Stimulated activated memory B cell treated with anti-CD40 and anti-IgM and Interleukin-4, amounts not matched to agents 10 μg/mL and 1 μg/mL and 100 μg/mL, for 72 hours (primary cell): ENCODE measurements at regions not wholly inside any gene's neighbourhood (a gene's known extent, or its start where the extent isn't known, plus 50 kb on each side); places are given as distances from the start of the nearest gene placed in this dataset.

Source experiments
- ATAC-seq: fragments of 150-1000 bp; cut with Tn5 transposase; 2 replicates; pipeline ENCODE4 v1.10.0; 2021
- H3K27ac Mint-ChIP-seq: one replicate; pipeline ENCODE4 v1.8.0; 2022; ENCODE audit warnings: mild to moderate bottlenecking, mixed read lengths
- H3K27me3 Mint-ChIP-seq: one replicate; pipeline ENCODE4 v1.8.0; 2022; ENCODE audit warnings: mixed read lengths
- H3K36me3 Mint-ChIP-seq: one replicate; pipeline ENCODE4 v1.8.0; 2022; ENCODE audit warnings: mixed read lengths
- H3K4me1 Mint-ChIP-seq: one replicate; pipeline ENCODE4 v1.8.0; 2022; ENCODE audit warnings: mixed read lengths
- H3K4me3 Mint-ChIP-seq: one replicate; pipeline ENCODE4 v1.8.0; 2022; ENCODE audit warnings: mild to moderate bottlenecking, moderate library complexity, mixed read lengths
- H3K9me3 Mint-ChIP-seq: one replicate; pipeline ENCODE4 v1.8.0; 2022; ENCODE audit warnings: mixed read lengths

DNA sequence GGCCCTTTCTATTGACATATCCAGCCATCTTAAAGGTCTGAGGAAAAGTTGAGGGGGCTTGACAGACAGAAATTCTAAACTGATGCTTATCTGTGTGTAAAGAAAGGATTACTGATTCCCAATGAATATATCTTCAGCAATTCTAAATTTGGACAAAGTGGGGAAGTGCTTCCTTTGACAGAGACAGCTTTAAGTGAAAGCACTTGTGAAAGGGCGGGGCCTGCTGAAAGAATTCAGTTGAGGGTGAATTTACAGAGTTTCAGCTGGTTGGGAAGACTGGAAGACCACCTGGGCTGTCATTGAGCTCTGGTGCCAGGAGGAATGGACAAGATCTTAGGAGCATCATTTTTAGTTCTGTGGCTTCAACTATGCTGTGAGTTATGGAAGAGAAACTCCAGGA lies 412.5 kb upstream of the OR4E1 start:
- Mint-ChIP-seq H3K27ac (no peak overlapping the region), H3K4me3 (no peak overlapping the region)
- no peak for ATAC-seq

DNA sequence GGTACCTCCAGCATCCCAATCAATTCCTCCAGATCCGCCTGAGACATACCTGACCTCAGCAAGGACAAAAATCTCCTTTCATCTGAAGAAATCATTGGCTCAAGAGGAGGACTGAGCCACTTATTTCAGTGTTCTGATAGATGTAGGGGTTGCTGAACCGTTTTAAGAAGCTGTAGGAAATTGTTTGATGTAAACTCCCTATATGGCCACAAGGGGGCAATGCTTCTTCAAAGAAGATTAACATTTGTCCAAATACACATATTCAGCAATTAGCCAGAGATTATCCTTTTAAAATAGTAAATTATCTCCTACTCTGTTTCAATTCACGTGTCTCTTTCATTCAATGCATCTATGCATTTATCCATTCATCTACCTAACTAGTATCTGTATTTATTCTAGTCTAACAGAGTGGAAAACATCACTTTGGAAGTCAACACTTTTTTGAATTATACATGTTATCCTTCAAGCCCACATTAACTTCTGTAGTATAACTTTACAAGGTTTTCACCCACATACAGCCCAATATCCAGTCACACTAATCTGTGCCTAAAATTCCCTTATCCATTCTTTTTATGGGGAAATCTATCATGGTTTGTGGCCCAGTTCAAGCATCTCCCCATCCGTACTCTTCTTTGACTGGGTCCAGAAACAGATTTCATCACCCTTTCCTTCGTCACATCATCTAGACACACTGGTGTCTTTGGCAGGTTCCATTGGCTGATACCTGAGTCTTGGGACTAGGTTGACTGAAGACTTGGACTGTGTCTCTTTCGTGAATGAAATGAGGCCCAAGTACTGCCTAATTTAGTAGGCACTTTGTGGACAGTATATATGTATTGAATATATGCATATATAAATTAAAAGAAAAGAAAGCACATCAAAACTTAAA lies 411.0 kb upstream of the OR4E1 start:
- Mint-ChIP-seq H3K4me1 (peaks cover 4% of the 10 kb centered on the region), H3K27ac (no peak overlapping the region), H3K27me3 (peaks cover 58% of the 10 kb centered on the region), H3K4me3 (no peak overlapping the region), H3K36me3 (no peaks in the 10 kb centered on the region), H3K9me3 (no peaks in the 10 kb centered on the region)
- no peak for ATAC-seq

More for the DNA sequence above, 412.5 kb upstream of the OR4E1 start:
- Mint-ChIP-seq H3K9me3 (no peaks in the 10 kb centered on the region), H3K27me3 (peaks cover 58% of the 10 kb centered on the region), H3K4me1 (peaks cover 4% of the 10 kb centered on the region), H3K36me3 (no peaks in the 10 kb centered on the region)

DNA sequence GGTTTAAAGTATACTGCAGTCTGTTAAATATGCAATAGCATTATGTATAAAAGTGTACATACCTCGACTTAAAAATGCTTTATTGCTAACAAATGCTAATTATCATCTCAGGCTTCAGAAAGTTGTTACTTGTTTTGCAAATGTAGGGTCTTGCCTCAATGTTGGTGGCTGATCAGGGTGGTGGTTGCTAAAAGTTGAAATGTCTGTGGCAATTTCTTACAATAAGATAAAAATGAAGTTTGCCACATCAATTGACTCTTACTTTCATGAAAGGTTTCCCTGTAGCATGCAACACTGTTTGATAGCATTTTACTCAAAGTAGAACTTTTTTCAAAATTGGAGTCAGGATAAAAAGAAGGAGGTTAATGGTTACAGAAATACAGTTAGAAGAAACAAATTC lies 407.7 kb upstream of the OR4E1 start:
- peaks cover 61% of the 10 kb centered on the region for H3K27me3 Mint-ChIP-seq
- H3K36me3 Mint-ChIP-seq: no peaks in the 10 kb centered on the region
- H3K4me3 Mint-ChIP-seq: no peak overlapping the region

DNA sequence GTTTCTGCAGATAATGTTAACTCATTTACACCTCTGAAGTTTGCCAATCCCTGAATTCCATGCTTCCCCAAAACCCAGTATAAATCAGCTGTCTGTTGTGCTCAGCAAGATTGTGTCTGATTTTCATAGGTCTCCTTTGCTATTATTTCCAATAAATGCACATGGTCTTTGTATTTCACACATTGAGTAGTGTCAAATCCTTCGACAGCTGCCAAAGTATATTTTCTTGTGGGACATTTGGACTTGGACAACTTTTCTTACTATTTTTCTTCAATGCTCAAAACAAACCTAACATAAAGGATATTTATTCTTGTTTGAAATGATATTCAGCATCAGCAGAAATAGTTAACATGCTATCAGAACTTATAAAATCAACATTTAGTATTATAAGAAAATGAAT lies 406.1 kb upstream of the OR4E1 start:
- Mint-ChIP-seq H3K36me3 (no peaks in the 10 kb centered on the region), H3K4me3 (no peak overlapping the region), H3K9me3 (no peaks in the 10 kb centered on the region), H3K27ac (no peak overlapping the region), H3K4me1 (peaks cover 4% of the 10 kb centered on the region), H3K27me3 (peaks cover 67% of the 10 kb centered on the region)
- ATAC-seq: no peak

More for the DNA sequence above, 407.7 kb upstream of the OR4E1 start:
- no peaks in the 10 kb centered on the region for H3K9me3 Mint-ChIP-seq
- H3K4me1 Mint-ChIP-seq: peaks cover 4% of the 10 kb centered on the region
- ATAC-seq: no peak
- H3K27ac Mint-ChIP-seq: no peak overlapping the region

DNA sequence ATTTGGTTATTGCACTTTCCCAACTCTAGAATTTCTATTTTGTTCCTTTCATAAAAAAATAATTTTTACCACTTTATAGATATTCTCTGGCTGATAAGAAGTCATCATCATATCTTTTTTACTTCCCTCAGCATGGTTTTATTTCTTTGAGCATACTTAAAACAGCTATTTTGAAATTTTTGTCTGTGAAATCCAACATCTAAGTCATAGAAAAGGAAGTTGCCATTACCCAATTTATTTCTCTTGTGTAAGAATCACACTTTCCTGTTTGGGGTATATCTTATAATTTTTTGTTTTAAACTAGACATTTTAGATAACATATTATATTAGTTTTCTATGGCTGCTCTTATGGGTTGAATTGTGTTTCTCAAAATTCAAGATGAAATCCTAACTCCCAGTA lies 400.2 kb upstream of the OR4E1 start:
- no peak for ATAC-seq
- Mint-ChIP-seq H3K36me3 (no peaks in the 10 kb centered on the region), H3K27me3 (peaks cover 77% of the 10 kb centered on the region), H3K9me3 (peaks cover 6% of the 10 kb centered on the region), H3K27ac (no peak overlapping the region), H3K4me3 (no peak overlapping the region), H3K4me1 (peaks cover 21% of the 10 kb centered on the region)

DNA sequence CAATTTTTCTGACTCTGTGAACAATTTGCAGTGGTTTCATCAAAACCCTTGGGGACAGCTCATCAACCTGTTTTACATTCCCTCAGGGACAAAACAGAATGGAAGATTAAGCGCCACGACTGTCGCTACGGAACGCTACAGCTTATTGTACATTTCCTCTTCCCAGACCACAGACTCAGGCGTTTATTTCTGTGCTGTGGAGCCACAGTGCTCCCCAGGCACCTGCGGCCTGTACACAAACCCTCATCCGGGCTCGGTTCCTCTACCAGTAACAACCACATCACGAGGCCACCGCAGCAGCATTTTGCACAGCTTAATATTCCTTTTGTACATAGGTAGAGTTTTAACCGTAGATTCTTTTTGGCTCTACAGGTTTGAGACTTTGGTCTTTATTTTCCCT lies 397.4 kb upstream of the OR4E1 start:
- peak; percentile 100 for ATAC-seq
- Mint-ChIP-seq H3K27ac (no peak overlapping the region), H3K4me3 (peak overlapping the region; percentile 52), H3K9me3 (peaks cover 6% of the 10 kb centered on the region), H3K27me3 (peaks cover 83% of the 10 kb centered on the region), H3K4me1 (peaks cover 21% of the 10 kb centered on the region), H3K36me3 (no peaks in the 10 kb centered on the region)

DNA sequence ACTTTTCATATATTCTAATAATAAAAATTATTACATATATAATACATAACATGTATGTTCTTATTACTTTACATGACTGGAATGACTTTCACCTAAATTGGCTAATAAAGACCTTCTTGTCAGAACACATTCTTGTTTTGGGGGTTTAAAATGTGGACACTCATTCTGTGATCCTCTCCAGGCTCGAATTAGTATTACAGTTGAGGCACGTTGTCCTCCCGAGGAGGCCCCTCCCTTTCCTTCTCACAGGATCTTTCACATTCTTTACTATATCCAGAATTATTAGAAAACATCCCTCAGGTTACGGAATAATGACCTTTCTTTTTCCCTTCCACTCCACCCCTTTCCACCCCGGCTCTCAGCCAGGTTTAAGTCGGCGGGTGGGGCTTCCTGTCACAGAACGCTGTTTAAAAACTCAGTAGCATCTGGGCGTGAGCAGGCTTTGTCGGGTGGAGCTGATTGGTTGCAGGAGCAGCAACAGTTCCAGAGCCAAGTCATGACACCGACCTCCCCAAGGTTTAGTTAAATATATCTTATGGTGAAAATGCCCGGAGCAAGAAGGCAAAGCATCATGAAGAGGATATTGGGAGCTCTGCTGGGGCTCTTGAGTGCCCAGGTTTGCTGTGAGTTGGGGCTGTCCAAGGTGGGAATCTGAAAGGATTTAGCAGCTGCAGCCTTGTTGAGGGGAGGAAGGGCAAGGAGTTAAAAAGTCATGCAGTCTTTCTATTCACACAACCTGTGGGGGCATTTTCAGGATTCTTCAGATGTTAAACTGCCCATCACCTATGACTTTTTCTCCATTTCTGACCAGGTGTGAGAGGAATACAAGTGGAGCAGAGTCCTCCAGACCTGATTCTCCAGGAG lies 396.7 kb upstream of the OR4E1 start:
- Mint-ChIP-seq H3K36me3 (no peaks in the 10 kb centered on the region), H3K4me1 (peaks cover 21% of the 10 kb centered on the region), H3K27me3 (peaks cover 83% of the 10 kb centered on the region), H3K27ac (no peak overlapping the region), H3K4me3 (peak overlapping the region; percentile 52), H3K9me3 (peaks cover 6% of the 10 kb centered on the region)
- ATAC-seq: peak; percentile 57

DNA sequence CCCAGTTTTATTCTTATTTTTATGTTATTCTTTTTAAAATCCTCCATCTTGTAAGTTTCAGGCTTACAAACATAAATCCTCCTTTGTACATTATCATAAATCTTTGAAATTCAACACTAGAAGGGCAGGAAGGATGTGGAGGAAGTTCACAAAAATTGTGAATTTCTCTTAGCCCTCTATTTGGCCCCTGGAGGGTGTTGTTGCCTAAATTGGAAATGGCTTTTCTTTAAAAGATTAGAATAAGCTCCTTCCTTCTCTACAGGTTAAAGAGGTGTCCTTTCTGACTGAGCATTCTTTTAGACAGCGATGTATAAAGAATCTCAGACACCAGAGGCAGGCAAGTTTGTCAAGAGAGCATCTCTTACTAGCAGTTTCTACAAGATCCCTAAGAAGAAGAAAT lies 391.7 kb upstream of the OR4E1 start:
- no peaks in the 10 kb centered on the region for H3K36me3 Mint-ChIP-seq
- peaks cover 85% of the 10 kb centered on the region for H3K27me3 Mint-ChIP-seq
- no peak for ATAC-seq
- H3K4me1 Mint-ChIP-seq: peaks cover 3% of the 10 kb centered on the region
- H3K27ac Mint-ChIP-seq: no peak overlapping the region
- peaks cover 3% of the 10 kb centered on the region for H3K9me3 Mint-ChIP-seq
- H3K4me3 Mint-ChIP-seq: no peak overlapping the region

DNA sequence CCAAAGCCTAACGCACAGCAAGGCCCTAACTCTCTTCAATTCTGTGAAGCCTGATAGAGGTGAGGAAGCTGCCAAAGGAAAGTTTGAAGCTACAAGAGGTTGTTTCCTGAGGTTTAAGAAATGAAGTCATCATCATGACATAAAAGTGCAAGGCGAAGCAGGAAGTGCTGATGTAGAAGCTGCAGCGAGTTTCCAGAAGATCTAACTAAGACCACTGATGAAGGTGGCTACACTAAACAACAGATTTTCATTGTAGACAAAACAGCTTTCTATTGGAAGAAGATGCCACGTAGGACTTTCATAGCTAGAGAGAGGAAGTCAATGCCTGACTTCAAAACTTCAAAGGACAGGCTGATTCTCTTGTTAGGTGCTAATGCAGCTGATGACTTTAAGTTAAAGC lies 385.6 kb upstream of the OR4E1 start:
- H3K4me1 Mint-ChIP-seq: no peaks in the 10 kb centered on the region
- peaks cover 3% of the 10 kb centered on the region for H3K9me3 Mint-ChIP-seq
- ATAC-seq: no peak
- no peak overlapping the region for H3K4me3 Mint-ChIP-seq
- H3K27me3 Mint-ChIP-seq: peaks cover 54% of the 10 kb centered on the region
- no peaks in the 10 kb centered on the region for H3K36me3 Mint-ChIP-seq
- no peak overlapping the region for H3K27ac Mint-ChIP-seq

DNA sequence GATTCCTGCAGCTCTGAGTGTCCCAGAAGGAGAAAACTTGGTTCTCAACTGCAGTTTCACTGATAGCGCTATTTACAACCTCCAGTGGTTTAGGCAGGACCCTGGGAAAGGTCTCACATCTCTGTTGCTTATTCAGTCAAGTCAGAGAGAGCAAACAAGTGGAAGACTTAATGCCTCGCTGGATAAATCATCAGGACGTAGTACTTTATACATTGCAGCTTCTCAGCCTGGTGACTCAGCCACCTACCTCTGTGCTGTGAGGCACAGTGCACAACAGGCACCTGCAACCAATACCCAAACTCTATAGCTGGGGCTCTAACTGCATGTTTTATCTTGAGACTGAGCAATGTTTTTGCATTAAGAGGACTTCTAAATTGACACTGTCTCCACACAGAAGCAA lies 379.2 kb upstream of the OR4E1 start:
- Mint-ChIP-seq H3K36me3 (no peaks in the 10 kb centered on the region), H3K27ac (no peak overlapping the region), H3K4me3 (no peak overlapping the region), H3K9me3 (no peaks in the 10 kb centered on the region), H3K4me1 (no peaks in the 10 kb centered on the region), H3K27me3 (peaks cover 77% of the 10 kb centered on the region)
- ATAC-seq: no peak

DNA sequence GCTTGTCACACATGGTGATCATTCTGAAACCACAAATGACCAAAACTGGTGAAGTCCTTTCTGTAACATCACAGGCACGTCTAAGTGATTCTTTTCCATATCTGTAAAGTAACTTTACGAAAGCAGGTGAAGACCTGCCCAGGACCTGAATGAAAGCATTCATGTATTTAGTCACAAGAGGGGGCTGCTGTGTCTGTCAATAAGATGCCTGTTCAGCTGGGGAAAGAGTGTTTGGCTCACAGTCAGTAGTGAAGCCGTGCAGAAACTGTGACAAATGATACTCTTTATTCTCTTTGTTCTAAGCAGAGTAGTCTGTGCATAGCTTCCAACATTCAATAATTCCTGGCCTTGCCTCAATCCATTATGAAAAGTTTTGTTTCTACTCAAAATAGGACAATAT lies 373.5 kb upstream of the OR4E1 start:
- Mint-ChIP-seq H3K27ac (no peak overlapping the region), H3K4me1 (no peaks in the 10 kb centered on the region), H3K9me3 (no peaks in the 10 kb centered on the region), H3K27me3 (peaks cover 74% of the 10 kb centered on the region), H3K36me3 (no peaks in the 10 kb centered on the region), H3K4me3 (no peak overlapping the region)
- ATAC-seq: peak; percentile 56

DNA sequence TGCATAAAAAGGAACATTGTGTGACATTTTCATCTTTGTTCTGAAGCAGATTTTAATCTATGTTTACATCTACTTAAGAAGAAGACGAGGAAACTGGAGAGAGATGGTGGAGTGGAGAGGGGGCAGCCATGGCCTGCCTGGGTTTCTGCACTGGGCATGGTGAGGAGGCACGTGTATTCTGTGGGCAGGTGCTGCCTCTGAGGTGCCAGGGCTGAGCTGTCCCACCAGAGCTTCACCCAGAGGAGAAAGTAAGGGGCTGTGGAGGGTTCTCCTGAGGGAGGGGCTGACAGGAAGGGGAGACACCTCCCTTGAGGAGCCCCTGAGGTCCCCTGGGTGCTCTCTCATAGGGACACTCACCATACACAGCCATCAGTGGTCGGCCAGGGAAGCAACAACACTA lies 372.4 kb upstream of the OR4E1 start:
- Mint-ChIP-seq H3K27me3 (peaks cover 74% of the 10 kb centered on the region), H3K4me3 (no peak overlapping the region), H3K27ac (no peak overlapping the region), H3K4me1 (no peaks in the 10 kb centered on the region), H3K9me3 (no peaks in the 10 kb centered on the region), H3K36me3 (no peaks in the 10 kb centered on the region)
- ATAC-seq: no peak

DNA sequence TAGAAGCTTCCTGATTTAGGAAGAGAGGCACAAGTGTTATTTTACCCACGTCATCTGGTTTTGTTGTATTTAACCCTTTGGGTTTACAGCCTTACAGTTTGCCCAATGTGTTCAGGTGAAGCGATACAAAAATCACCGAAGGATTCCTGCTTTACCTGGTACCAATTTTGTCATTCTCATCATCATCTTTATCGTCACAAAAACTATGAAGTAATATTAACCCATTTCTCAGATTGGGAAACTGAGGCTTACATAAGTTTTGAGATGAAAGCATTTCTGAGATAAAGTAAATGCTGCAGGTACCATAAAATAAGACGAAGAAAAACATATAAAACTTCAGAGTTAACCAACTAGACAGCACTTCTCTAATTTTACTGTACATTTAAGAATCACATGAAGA lies 370.6 kb upstream of the OR4E1 start:
- Mint-ChIP-seq H3K27me3 (peaks cover 71% of the 10 kb centered on the region), H3K27ac (no peak overlapping the region), H3K4me3 (no peak overlapping the region), H3K9me3 (no peaks in the 10 kb centered on the region), H3K36me3 (no peaks in the 10 kb centered on the region), H3K4me1 (no peaks in the 10 kb centered on the region)
- no peak for ATAC-seq

DNA sequence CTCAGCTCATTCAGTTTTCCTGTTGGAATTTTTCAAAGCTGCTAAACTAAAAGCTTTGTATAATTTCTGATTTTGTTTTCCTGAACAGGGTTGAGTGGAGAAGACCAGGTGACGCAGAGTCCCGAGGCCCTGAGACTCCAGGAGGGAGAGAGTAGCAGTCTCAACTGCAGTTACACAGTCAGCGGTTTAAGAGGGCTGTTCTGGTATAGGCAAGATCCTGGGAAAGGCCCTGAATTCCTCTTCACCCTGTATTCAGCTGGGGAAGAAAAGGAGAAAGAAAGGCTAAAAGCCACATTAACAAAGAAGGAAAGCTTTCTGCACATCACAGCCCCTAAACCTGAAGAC lies 367.1 kb upstream of the OR4E1 start:
- no peak for ATAC-seq
- H3K4me3 Mint-ChIP-seq: no peak overlapping the region
- no peaks in the 10 kb centered on the region for H3K4me1 Mint-ChIP-seq

DNA sequence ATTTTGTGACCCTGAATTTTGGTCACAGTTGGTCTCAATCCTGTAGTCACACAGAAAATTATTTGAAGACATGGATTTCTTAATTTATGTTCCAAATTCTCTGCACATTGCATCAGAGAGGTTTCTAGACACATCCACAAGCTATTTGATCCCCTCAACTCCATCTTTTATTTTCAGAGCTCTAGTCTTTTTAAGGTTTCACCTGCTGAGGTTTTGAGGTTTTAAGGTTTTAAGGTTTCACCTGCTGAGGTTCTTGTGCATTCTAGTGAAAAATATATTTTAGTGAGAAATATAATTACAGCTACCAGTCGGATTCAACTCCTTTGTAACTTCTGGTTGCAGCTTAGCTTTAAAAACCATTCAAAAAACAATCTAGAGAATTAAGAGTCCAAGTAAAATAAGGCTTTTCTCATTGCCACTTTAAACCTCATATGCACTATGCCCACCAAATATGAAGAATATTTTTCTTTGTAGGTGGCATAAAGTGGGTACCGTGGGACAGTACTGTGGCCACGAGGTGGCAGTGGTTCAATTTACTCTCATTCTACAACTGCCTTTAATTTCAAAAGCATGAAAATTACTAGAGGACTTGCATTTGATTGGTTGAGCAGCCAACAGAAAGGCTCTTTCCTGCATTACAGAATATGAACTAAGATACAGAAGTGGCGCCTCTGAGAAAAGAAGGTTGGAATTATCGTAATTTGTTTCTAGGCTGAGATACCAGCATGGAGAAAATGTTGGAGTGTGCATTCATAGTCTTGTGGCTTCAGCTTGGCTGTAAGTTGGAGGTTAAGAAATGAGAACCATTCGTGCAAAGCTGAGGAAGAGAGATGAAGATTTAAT lies 366.5 kb upstream of the OR4E1 start:
- Mint-ChIP-seq H3K27me3 (peaks cover 72% of the 10 kb centered on the region), H3K4me1 (no peaks in the 10 kb centered on the region), H3K9me3 (no peaks in the 10 kb centered on the region), H3K36me3 (no peaks in the 10 kb centered on the region), H3K27ac (no peak overlapping the region), H3K4me3 (no peak overlapping the region)
- ATAC-seq: peak; percentile 43

More for the DNA sequence above, 367.1 kb upstream of the OR4E1 start:
- Mint-ChIP-seq H3K27me3 (peaks cover 74% of the 10 kb centered on the region), H3K9me3 (no peaks in the 10 kb centered on the region), H3K36me3 (no peaks in the 10 kb centered on the region), H3K27ac (no peak overlapping the region)
